Activated CD8-positive, alpha-beta T cell treated with anti-CD3 and anti-CD28 coated beads for 36 hours (primary cell): ENCODE measurements at regions not wholly inside any gene's neighbourhood (a gene's known extent, or its start where the extent isn't known, plus 50 kb on each side); places are given as distances from the start of the nearest gene placed in this dataset.

ENCODE experiments used
- ATAC-seq: fragments of 200-7000 bp; cut with Tn5 transposase; one replicate; pipeline ENCODE4 v1.10.0; 2021; ENCODE audit warnings: mild to moderate bottlenecking, moderate library complexity
- CTCF ChIA-PET: fragments of 350-600 bp; sonication (Branson Sonifier 250); formaldehyde crosslinking; loops from one replicate; lab custom pipeline; 2021; ENCODE audit warnings: antibody characterized with exemption; lab: Charles Lee
- POLR2A ChIA-PET: fragments of 350-600 bp; sonication (Branson Sonifier 250); formaldehyde crosslinking; loops from one replicate; lab custom pipeline; 2021; ENCODE audit warnings: antibody characterized with exemption; lab: Charles Lee
- DNase-seq: peaks from one replicate; pipeline ENCODE4 v3.0.0-alpha.2; 2020
- H3K27ac Mint-ChIP-seq: one replicate; pipeline ENCODE4 v1.8.0; 2021; ENCODE audit warnings: mild to moderate bottlenecking, mixed read lengths
- H3K27me3 Mint-ChIP-seq: one replicate; pipeline ENCODE4 v1.8.0; 2021; ENCODE audit warnings: mixed read lengths
- H3K36me3 Mint-ChIP-seq: one replicate; pipeline ENCODE4 v1.8.0; 2021; ENCODE audit warnings: low read depth, mixed read lengths
- H3K4me1 Mint-ChIP-seq: one replicate; pipeline ENCODE4 v1.8.0; 2021; ENCODE audit warnings: low read depth, mixed read lengths
- H3K4me3 Mint-ChIP-seq: one replicate; pipeline ENCODE4 v1.8.0; 2021; ENCODE audit warnings: mild to moderate bottlenecking, moderate library complexity, mixed read lengths
- H3K9me3 Mint-ChIP-seq: one replicate; pipeline ENCODE4 v1.8.0; 2021; ENCODE audit warnings: mixed read lengths
- CTCF ChIP-seq: fragments of 200-600 bp; IDR thresholded peaks from one replicate; pipeline ENCODE4 v1.8.0; 2022; ENCODE audit warnings: antibody characterized with exemption, mild to moderate bottlenecking
- intact Hi-C: fragments of 100-400 bp; cut with micrococcal nuclease; formaldehyde crosslinking; loops from one replicate; pipeline ENCODE4 v1.10.0; 2022

GRCh38 chr12:90396556-90396955 lies 558.4 kb downstream of the CCER1 start:
- H3K27ac Mint-ChIP-seq: no peak overlapping the region
- no peaks in the 10 kb centered on the region for H3K27me3 Mint-ChIP-seq
- H3K4me3 Mint-ChIP-seq: no peak overlapping the region
- ChIA-PET CTCF (no interaction called here), POLR2A (no interaction called here)
- H3K4me1 Mint-ChIP-seq: no peaks in the 10 kb centered on the region
- peaks cover 8% of the 10 kb centered on the region for H3K9me3 Mint-ChIP-seq
- no peaks in the 10 kb centered on the region for H3K36me3 Mint-ChIP-seq
- no peak for TF ChIP-seq CTCF
- ATAC-seq (no peak), DNase-seq (no peak)
- intact Hi-C loops: no loop called here

GRCh38 chr12:90393652-90394051 lies 561.3 kb downstream of the CCER1 start:
- no peak for ATAC-seq
- POLR2A ChIA-PET: no interaction called here
- Mint-ChIP-seq H3K4me3 (no peak overlapping the region), H3K27ac (no peak overlapping the region), H3K36me3 (no peaks in the 10 kb centered on the region), H3K27me3 (no peaks in the 10 kb centered on the region), H3K9me3 (peaks cover 8% of the 10 kb centered on the region), H3K4me1 (no peaks in the 10 kb centered on the region)
- DNase-seq: no peak
- no peak for TF ChIP-seq CTCF
- intact Hi-C loops: no loop called here
- CTCF ChIA-PET: no interaction called here

- no peak for DNase-seq
- ChIA-PET POLR2A (no interaction called here), CTCF (no interaction called here)
- Mint-ChIP-seq H3K4me3 (no peak overlapping the region), H3K4me1 (no peaks in the 10 kb centered on the region), H3K9me3 (peaks cover 8% of the 10 kb centered on the region), H3K27me3 (no peaks in the 10 kb centered on the region), H3K36me3 (no peaks in the 10 kb centered on the region), H3K27ac (no peak overlapping the region)
- no peak for ATAC-seq
- TF ChIP-seq CTCF: no peak
- intact Hi-C loops: no loop called here
Measured at GRCh38 chr12:90393089-90393488, 561.9 kb downstream of the CCER1 start.

- Mint-ChIP-seq H3K4me3 (no peak overlapping the region), H3K4me1 (no peaks in the 10 kb centered on the region), H3K36me3 (no peaks in the 10 kb centered on the region), H3K27me3 (no peaks in the 10 kb centered on the region), H3K9me3 (peaks cover under 1% of the 10 kb centered on the region), H3K27ac (no peak overlapping the region)
- ChIA-PET POLR2A (no interaction called here), CTCF (no interaction called here)
- DNase-seq: no peak
- ATAC-seq: no peak
- no peak for TF ChIP-seq CTCF
- intact Hi-C loops: no loop called here
Measured at GRCh38 chr12:90390947-90391346, 564.0 kb downstream of the CCER1 start.

- Mint-ChIP-seq H3K36me3 (no peaks in the 10 kb centered on the region), H3K9me3 (no peaks in the 10 kb centered on the region), H3K4me3 (no peak overlapping the region), H3K27ac (no peak overlapping the region), H3K4me1 (no peaks in the 10 kb centered on the region), H3K27me3 (no peaks in the 10 kb centered on the region)
- ChIA-PET POLR2A (no interaction called here), CTCF (no interaction called here)
- intact Hi-C loops: no loop called here
- no peak for DNase-seq
- no peak for ATAC-seq
- TF ChIP-seq CTCF: no peak
Measured at GRCh38 chr12:90368081-90368480, 586.9 kb downstream of the CCER1 start.
